Activated B cell treated with CpG ODN at 0.5 μM for 24 hours (primary cell): ENCODE measurements at regions not wholly inside any gene's neighbourhood (a gene's known extent, or its start where the extent isn't known, plus 50 kb on each side); places are given as distances from the start of the nearest gene placed in this dataset.

Source experiments
- ATAC-seq: fragments of 200-7000 bp; cut with Tn5 transposase; one replicate; pipeline ENCODE4 v1.10.0; 2021; ENCODE audit warnings: low read depth, mild to moderate bottlenecking, moderate library complexity
- CTCF ChIA-PET: fragments of 350-600 bp; sonication (Branson Sonifier 250); formaldehyde crosslinking; loops from one replicate; lab custom pipeline; 2021; ENCODE audit warnings: antibody characterized with exemption; lab: Charles Lee
- POLR2A ChIA-PET: fragments of 350-600 bp; sonication (Branson Sonifier 250); formaldehyde crosslinking; loops from one replicate; lab custom pipeline; 2021; ENCODE audit warnings: antibody characterized with exemption; lab: Charles Lee
- DNase-seq: peaks from one replicate; pipeline ENCODE4 v3.0.0; 2022
- H3K27ac Mint-ChIP-seq: one replicate; pipeline ENCODE4 v1.8.0; 2020; ENCODE audit warnings: mixed read lengths
- H3K27me3 Mint-ChIP-seq: one replicate; pipeline ENCODE4 v1.8.0; 2021; ENCODE audit warnings: mixed read lengths
- H3K36me3 Mint-ChIP-seq: one replicate; pipeline ENCODE4 v1.8.0; 2021; ENCODE audit warnings: low read depth, mixed read lengths
- H3K4me1 Mint-ChIP-seq: one replicate; pipeline ENCODE4 v1.8.0; 2021; ENCODE audit warnings: mixed read lengths
- H3K4me3 Mint-ChIP-seq: one replicate; pipeline ENCODE4 v1.8.0; 2020; ENCODE audit warnings: mild to moderate bottlenecking, mixed read lengths
- H3K9me3 Mint-ChIP-seq: one replicate; pipeline ENCODE4 v1.8.0; 2020; ENCODE audit warnings: mixed read lengths
- CTCF ChIP-seq: fragments of 200-600 bp; IDR thresholded peaks from one replicate; pipeline ENCODE4 v1.8.0; 2022; ENCODE audit warnings: antibody characterized with exemption, mild to moderate bottlenecking
- intact Hi-C: fragments of 100-400 bp; cut with micrococcal nuclease; formaldehyde crosslinking; loops from one replicate; pipeline ENCODE4 v1.15.1; 2024

GRCh38 chr14:53327716-53328115 is 174.6 kb upstream of the DDHD1 start:
- no peaks in the 10 kb centered on the region for H3K4me1 Mint-ChIP-seq
- POLR2A ChIA-PET = no interaction called here
- no peak for ATAC-seq
- H3K36me3 Mint-ChIP-seq = no peaks in the 10 kb centered on the region
- no peak for TF ChIP-seq CTCF
- DNase-seq = no peak
- no peaks in the 10 kb centered on the region for H3K9me3 Mint-ChIP-seq
- no peak overlapping the region for H3K27ac Mint-ChIP-seq
- H3K4me3 Mint-ChIP-seq = no peak overlapping the region
- CTCF ChIA-PET = no interaction called here
- intact Hi-C loops = no loop called here
- H3K27me3 Mint-ChIP-seq = no peaks in the 10 kb centered on the region

DNA sequence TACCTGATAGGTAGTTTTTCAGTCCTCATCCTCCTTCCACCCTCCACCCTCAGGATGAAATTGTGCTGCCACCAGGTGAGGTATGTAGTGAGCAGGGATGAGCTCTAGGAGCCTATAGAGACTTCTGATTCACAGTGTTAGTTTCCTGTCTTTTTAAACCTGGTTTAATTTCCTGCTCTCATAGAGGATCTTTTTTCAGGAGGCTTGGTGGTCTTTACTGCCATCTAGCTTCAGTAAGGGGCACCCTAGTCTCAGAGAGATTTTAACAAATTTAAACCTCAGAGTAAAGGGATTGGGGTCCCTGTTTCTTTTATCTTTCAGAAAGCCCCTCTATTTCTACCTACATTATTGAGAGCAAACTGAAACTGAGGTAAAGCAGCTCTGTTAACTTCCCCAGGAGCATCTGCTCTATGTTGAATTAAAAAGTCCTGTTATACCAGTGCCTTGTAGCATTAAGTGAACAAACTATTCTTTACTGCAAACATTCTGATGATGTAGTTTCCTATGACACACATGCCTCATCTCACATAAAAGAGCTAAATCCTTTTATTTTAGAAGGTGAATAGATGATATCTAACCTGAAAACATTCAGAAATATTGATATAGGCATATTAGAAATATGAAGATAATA is 172.2 kb upstream of the DDHD1 start:
- Mint-ChIP-seq H3K27me3 (no peaks in the 10 kb centered on the region), H3K36me3 (no peaks in the 10 kb centered on the region), H3K9me3 (no peaks in the 10 kb centered on the region), H3K4me1 (no peaks in the 10 kb centered on the region), H3K27ac (no peak overlapping the region), H3K4me3 (no peak overlapping the region)
- DNase-seq (no peak), ATAC-seq (no peak)
- TF ChIP-seq CTCF = no peak
- intact Hi-C loops = loop anchor here (1.0 kb wide), 1 partner anchor 29 kb away; no protein-coding TSS in a partner anchor
- ChIA-PET POLR2A (no interaction called here), CTCF (interaction anchor here (1.6 to 2.3 kb wide), 2 partner anchors 20 to 30 kb away, joined by 3 to 18 read pairs; no protein-coding TSS in a partner anchor)

DNA sequence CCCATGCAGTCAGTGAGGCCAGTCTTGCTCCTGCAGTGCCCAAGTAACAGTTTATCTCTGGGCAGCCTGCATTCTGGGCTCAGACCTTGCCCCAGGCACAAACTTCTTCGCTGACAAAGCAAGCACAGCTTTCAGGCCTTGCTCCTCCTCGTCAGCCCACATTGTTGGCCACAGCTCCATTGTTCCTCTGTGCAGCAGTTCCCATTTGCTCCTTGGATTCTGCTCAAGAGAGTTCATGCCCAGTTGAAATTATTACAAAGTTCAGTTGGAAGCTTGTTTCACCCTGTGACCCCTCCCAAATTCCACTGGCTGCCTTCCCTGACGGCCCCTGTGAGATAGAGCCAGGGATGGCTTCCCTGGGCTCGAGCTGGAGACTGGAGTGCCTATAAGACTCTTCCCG is 163.4 kb upstream of the DDHD1 start:
- CTCF ChIA-PET = interaction anchor here (0.7 kb wide), 1 partner anchor 21 kb away, joined by 3 read pairs; no protein-coding TSS in a partner anchor
- POLR2A ChIA-PET = no interaction called here
- Mint-ChIP-seq H3K36me3 (peaks cover 4% of the 10 kb centered on the region), H3K27ac (no peak overlapping the region), H3K27me3 (no peaks in the 10 kb centered on the region), H3K4me1 (no peaks in the 10 kb centered on the region), H3K4me3 (no peak overlapping the region), H3K9me3 (peaks cover 6% of the 10 kb centered on the region)
- no peak for DNase-seq
- TF ChIP-seq CTCF = no peak
- intact Hi-C loops = no loop called here
- ATAC-seq = no peak

DNA sequence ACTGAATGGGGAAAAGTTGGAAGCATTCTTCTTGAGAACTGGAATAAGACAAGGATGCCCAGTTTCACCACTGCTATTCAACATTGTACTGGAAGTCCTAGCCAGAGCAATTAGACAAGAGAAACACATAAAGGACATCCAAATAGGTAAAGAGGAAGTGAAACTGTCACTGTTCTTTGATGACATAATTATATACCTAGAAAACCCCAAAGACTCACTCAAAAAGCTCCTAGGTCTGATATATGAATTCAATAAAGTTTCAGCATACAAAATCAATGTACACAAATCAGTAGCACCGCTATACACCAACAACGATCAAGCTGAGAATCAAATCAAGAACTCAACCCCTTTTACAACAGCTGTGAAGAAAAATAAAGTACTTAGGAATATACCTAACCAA is 157.3 kb upstream of the DDHD1 start:
- H3K4me1 Mint-ChIP-seq = peaks cover 17% of the 10 kb centered on the region

More for the DNA sequence above, 157.3 kb upstream of the DDHD1 start:
- no peak for TF ChIP-seq CTCF
- DNase-seq (no peak), ATAC-seq (peak; percentile 69)
- Mint-ChIP-seq H3K4me3 (no peak overlapping the region), H3K9me3 (peaks cover 15% of the 10 kb centered on the region), H3K27me3 (peaks cover 10% of the 10 kb centered on the region), H3K36me3 (no peaks in the 10 kb centered on the region), H3K27ac (no peak overlapping the region)
- POLR2A ChIA-PET = no interaction called here
- intact Hi-C loops = no loop called here
- CTCF ChIA-PET = interaction anchor here (1.3 kb wide), 1 partner anchor 15 kb away, joined by 5 read pairs; no protein-coding TSS in a partner anchor
